ENCODE measurements at regions not wholly inside any gene's neighbourhood (a gene's known extent, or its start where the extent isn't known, plus 50 kb on each side); places are given as distances from the start of the nearest gene placed in this dataset.

- Histone ChIP-seq H3K27ac (ENCODE audit: low read length, poor library complexity, severe bottlenecking) (no peak overlapping the region), H2BK120ac (ENCODE audit: low read depth, low read length) (no peak overlapping the region), H3K23ac (ENCODE audit: low read length in 2 of 2) (no peak overlapping the region), H3K18ac (ENCODE audit: low read depth in 1 of 2, low read length in 2 of 2) (no peak overlapping the region), H3K4me1 (ENCODE audit: control insufficient read depth, insufficient read depth, low read depth, low read length) (no peaks in the 10 kb centered on the region), H2BK5ac (ENCODE audit: low read depth, low read length, poor library complexity, severe bottlenecking) (no peak overlapping the region), H2AFZ (ENCODE audit: low read depth, low read length) (no peak overlapping the region), H3K36me3 (ENCODE audit: control insufficient read depth in 1 of 2, insufficient read depth in 2 of 2, low read depth in 1 of 2, low read length in 2 of 2) (peaks cover 0 to 3% of the 10 kb centered on the region in 2 experiments), H3K4ac (ENCODE audit: low read depth in 1 of 2, low read length in 2 of 2) (no peak overlapping the region), H2BK12ac (ENCODE audit: low read length in 2 of 2) (no peak overlapping the region), H3K4me2 (ENCODE audit: low read length, poor library complexity, severe bottlenecking) (no peak overlapping the region), H4K91ac (ENCODE audit: low read length) (no peak overlapping the region), H3K27me3 (ENCODE audit: control insufficient read depth in 1 of 2, insufficient read depth in 1 of 2, low read length in 2 of 2) (no peaks in the 10 kb centered on the region), H3K9ac (ENCODE audit: low read length) (no peak overlapping the region), H3K4me3 (ENCODE audit: insufficient read depth in 1 of 2, low read depth in 1 of 2, low read length in 2 of 2) (no peak overlapping the region), H3K9me3 (ENCODE audit: control insufficient read depth, low read length) (no peaks in the 10 kb centered on the region), H2BK15ac (ENCODE audit: low read depth, poor library complexity, severe bottlenecking) (no peak overlapping the region), H3K14ac (ENCODE audit: low read length in 2 of 2) (no peak overlapping the region), H3K79me1 (replicated peaks; ENCODE audit: low read length, poor library complexity, severe bottlenecking) (no peaks in the 10 kb centered on the region), H4K8ac (ENCODE audit: low read length) (no peak overlapping the region), H2AK5ac (ENCODE audit: low read length, severe bottlenecking) (no peak overlapping the region)
- no peak for DNase-seq
- WGBS = 93% methylated on average over 4 of the region's 4 CpGs
Observed at GRCh38 chr4:31183256-31183655, 463.1 kb downstream of the PCDH7 start.

GRCh38 chr4:31185014-31185585 lies 464.9 kb downstream of the PCDH7 start:
- Histone ChIP-seq H3K4me1 (ENCODE audit: control insufficient read depth, insufficient read depth, low read depth, low read length) (no peaks in the 10 kb centered on the region), H3K23ac (ENCODE audit: low read length in 2 of 2) (no peak overlapping the region), H3K18ac (ENCODE audit: low read depth in 1 of 2, low read length in 2 of 2) (no peak overlapping the region), H2AFZ (ENCODE audit: low read depth, low read length) (no peak overlapping the region), H2BK15ac (ENCODE audit: low read depth, poor library complexity, severe bottlenecking) (no peak overlapping the region), H3K27me3 (ENCODE audit: control insufficient read depth in 1 of 2, insufficient read depth in 1 of 2, low read length in 2 of 2) (no peaks in the 10 kb centered on the region), H3K14ac (ENCODE audit: low read length in 2 of 2) (no peak overlapping the region), H3K36me3 (ENCODE audit: control insufficient read depth in 1 of 2, insufficient read depth in 2 of 2, low read depth in 1 of 2, low read length in 2 of 2) (peaks cover 0 to 3% of the 10 kb centered on the region in 2 experiments), H2AK5ac (ENCODE audit: low read length, severe bottlenecking) (no peak overlapping the region), H3K9ac (ENCODE audit: low read length) (no peak overlapping the region), H3K79me1 (replicated peaks; ENCODE audit: low read length, poor library complexity, severe bottlenecking) (no peaks in the 10 kb centered on the region), H3K4me2 (ENCODE audit: low read length, poor library complexity, severe bottlenecking) (no peak overlapping the region), H2BK5ac (ENCODE audit: low read depth, low read length, poor library complexity, severe bottlenecking) (no peak overlapping the region), H3K4me3 (ENCODE audit: insufficient read depth in 1 of 2, low read depth in 1 of 2, low read length in 2 of 2) (no peak overlapping the region), H3K4ac (ENCODE audit: low read depth in 1 of 2, low read length in 2 of 2) (no peak overlapping the region), H4K8ac (ENCODE audit: low read length) (no peak overlapping the region), H3K9me3 (ENCODE audit: control insufficient read depth, low read length) (no peaks in the 10 kb centered on the region), H4K91ac (ENCODE audit: low read length) (no peak overlapping the region), H2BK120ac (ENCODE audit: low read depth, low read length) (no peak overlapping the region), H3K27ac (ENCODE audit: low read length, poor library complexity, severe bottlenecking) (no peak overlapping the region), H2BK12ac (ENCODE audit: low read length in 2 of 2) (no peak overlapping the region)
- DNase-seq = no peak
- 93% methylated on average over 27 of the region's 28 CpGs for WGBS

- Histone ChIP-seq H2BK120ac (ENCODE audit: low read depth, low read length) (no peak overlapping the region), H3K14ac (ENCODE audit: low read length in 2 of 2) (no peak overlapping the region), H3K4me1 (ENCODE audit: control insufficient read depth, insufficient read depth, low read depth, low read length) (no peaks in the 10 kb centered on the region), H2BK12ac (ENCODE audit: low read length in 2 of 2) (no peak overlapping the region), H3K23ac (ENCODE audit: low read length in 2 of 2) (no peak overlapping the region), H3K4me2 (ENCODE audit: low read length, poor library complexity, severe bottlenecking) (no peak overlapping the region), H4K8ac (ENCODE audit: low read length) (no peak overlapping the region), H4K91ac (ENCODE audit: low read length) (no peak overlapping the region), H2BK15ac (ENCODE audit: low read depth, poor library complexity, severe bottlenecking) (no peak overlapping the region), H2AFZ (ENCODE audit: low read depth, low read length) (no peak overlapping the region), H3K27me3 (ENCODE audit: control insufficient read depth in 1 of 2, insufficient read depth in 1 of 2, low read length in 2 of 2) (no peaks in the 10 kb centered on the region), H3K36me3 (ENCODE audit: control insufficient read depth in 1 of 2, insufficient read depth in 2 of 2, low read depth in 1 of 2, low read length in 2 of 2) (peaks cover 0 to 3% of the 10 kb centered on the region in 2 experiments), H3K18ac (ENCODE audit: low read depth in 1 of 2, low read length in 2 of 2) (no peak overlapping the region), H3K4ac (ENCODE audit: low read depth in 1 of 2, low read length in 2 of 2) (no peak overlapping the region), H2BK5ac (ENCODE audit: low read depth, low read length, poor library complexity, severe bottlenecking) (no peak overlapping the region), H3K9ac (ENCODE audit: low read length) (no peak overlapping the region), H3K27ac (ENCODE audit: low read length, poor library complexity, severe bottlenecking) (no peak overlapping the region), H3K4me3 (ENCODE audit: insufficient read depth in 1 of 2, low read depth in 1 of 2, low read length in 2 of 2) (no peak overlapping the region), H2AK5ac (ENCODE audit: low read length, severe bottlenecking) (no peak overlapping the region), H3K79me1 (replicated peaks; ENCODE audit: low read length, poor library complexity, severe bottlenecking) (no peaks in the 10 kb centered on the region), H3K9me3 (ENCODE audit: control insufficient read depth, low read length) (no peaks in the 10 kb centered on the region)
- DNase-seq = no peak
- 98% methylated on average over 4 of the region's 5 CpGs for WGBS
Observed at GRCh38 chr4:31187979-31188378, 467.8 kb downstream of the PCDH7 start.

- H2BK5ac ChIP-seq (ENCODE audit: low read depth, low read length, poor library complexity, severe bottlenecking) = no peak overlapping the region
- no peak overlapping the region for H2AFZ ChIP-seq (ENCODE audit: low read depth, low read length)
- H3K14ac ChIP-seq (ENCODE audit: low read length in 2 of 2) = no peak overlapping the region
- DNase-seq = no peak
- H3K27ac ChIP-seq (ENCODE audit: low read length, poor library complexity, severe bottlenecking) = no peak overlapping the region
- H3K79me1 ChIP-seq (replicated peaks; ENCODE audit: low read length, poor library complexity, severe bottlenecking) = no peaks in the 10 kb centered on the region
- no peak overlapping the region for H3K18ac ChIP-seq (ENCODE audit: low read depth in 1 of 2, low read length in 2 of 2)
- H3K27me3 ChIP-seq (ENCODE audit: control insufficient read depth in 1 of 2, insufficient read depth in 1 of 2, low read length in 2 of 2) = no peaks in the 10 kb centered on the region
- H3K4me2 ChIP-seq (ENCODE audit: low read length, poor library complexity, severe bottlenecking) = no peak overlapping the region
- H4K91ac ChIP-seq (ENCODE audit: low read length) = no peak overlapping the region
- no CpG with 5 or more reads among the region's 1 CpG for WGBS
- no peak overlapping the region for H2BK12ac ChIP-seq (ENCODE audit: low read length in 2 of 2)
- H2AK5ac ChIP-seq (ENCODE audit: low read length, severe bottlenecking) = no peak overlapping the region
- H3K23ac ChIP-seq (ENCODE audit: low read length in 2 of 2) = no peak overlapping the region
- no peak overlapping the region for H4K8ac ChIP-seq (ENCODE audit: low read length)
- H3K4ac ChIP-seq (ENCODE audit: low read depth in 1 of 2, low read length in 2 of 2) = no peak overlapping the region
- no peak overlapping the region for H2BK120ac ChIP-seq (ENCODE audit: low read depth, low read length)
- no peak overlapping the region for H3K4me3 ChIP-seq (ENCODE audit: insufficient read depth in 1 of 2, low read depth in 1 of 2, low read length in 2 of 2)
- H3K4me1 ChIP-seq (ENCODE audit: control insufficient read depth, insufficient read depth, low read depth, low read length) = no peaks in the 10 kb centered on the region
- peaks cover 0 to 3% of the 10 kb centered on the region in 2 experiments for H3K36me3 ChIP-seq (ENCODE audit: control insufficient read depth in 1 of 2, insufficient read depth in 2 of 2, low read depth in 1 of 2, low read length in 2 of 2)
- no peak overlapping the region for H2BK15ac ChIP-seq (ENCODE audit: low read depth, poor library complexity, severe bottlenecking)
- H3K9me3 ChIP-seq (ENCODE audit: control insufficient read depth, low read length) = no peaks in the 10 kb centered on the region
- H3K9ac ChIP-seq (ENCODE audit: low read length) = no peak overlapping the region
Observed at GRCh38 chr4:31189938-31190337, 469.8 kb downstream of the PCDH7 start.
